Body of pancreas (tissue), 4 donors: ENCODE measurements at regions not wholly inside any gene's neighbourhood (a gene's known extent, or its start where the extent isn't known, plus 50 kb on each side); places are given as distances from the start of the nearest gene placed in this dataset.

Source experiments
- ATAC-seq: fragments of 150-250 bp; one replicate; pipeline ENCODE4 v1.9.1; 2016
- DNase-seq, 4 donors: peaks; one replicate each; pipeline ENCODE4 v3.0.0-alpha.2; 2019
- H3K27ac ChIP-seq, 4 donors: fragments of 200-600 bp; sonication (generic); 1 replicate in 3 of 4; 2 replicates in 1 of 4; pipeline versions ENCODE4 v1.5.1 to v1.6.1; 2016 to 2019; ENCODE audit warnings: mild to moderate bottlenecking in 1 of 4, mixed read lengths in 1 of 4, moderate library complexity in 1 of 4
- H3K27me3 ChIP-seq, 2 donors: fragments of 200-600 bp; sonication (generic); one replicate each; pipeline ENCODE4 v1.6.0; 2016; ENCODE audit warnings: mild to moderate bottlenecking in 1 of 2
- H3K36me3 ChIP-seq, 2 donors: fragments of 200-600 bp; sonication (generic); replicated peaks in 1 of 2; 2 replicates each; pipeline ENCODE4 v1.5.1; 2016; ENCODE audit warnings: low read depth in 2 of 2; ENCODE audit not compliant: insufficient read depth in 1 of 2
- H3K4me1 ChIP-seq: fragments of 200-600 bp; sonication (generic); one replicate; pipeline ENCODE4 v1.6.0; 2016
- H3K4me3 ChIP-seq, 2 donors: fragments of 200-600 bp; sonication (generic); 1 replicate in 1 of 2; 2 replicates in 1 of 2; pipeline ENCODE4 v1.5.1; 2016 to 2019
- H3K9me3 ChIP-seq, 3 donors: fragments of 200-600 bp; sonication (generic); 1 replicate in 2 of 3; 2 replicates in 1 of 3; pipeline ENCODE4 v1.5.1; 2016
- CTCF ChIP-seq, 7 experiments: fragments of 450-650 bp in 4 of 7; fragments of 200-600 bp in 3 of 7; sonication (generic) in 3 of 7; IDR thresholded peaks; one replicate each; pipeline ENCODE4 v1.5.1; 2016 to 2019; ENCODE audit warnings: antibody characterized with exemption in 7 of 7
- POLR2A ChIP-seq, 3 donors: fragments of 450-650 bp; IDR thresholded peaks; one replicate each; pipeline ENCODE4 v1.6.1; 2016; ENCODE audit warnings: antibody characterized with exemption in 3 of 3, mild to moderate bottlenecking in 2 of 3
- WGBS, 2 donors: methylation state at CpG; one replicate each; pipeline ENCODE4 v1.1.5; 2017; 5-methylcytosine and 5-hydroxymethylcytosine counted together
- intact Hi-C: fragments of 100-400 bp; cut with DNase I; formaldehyde crosslinking; loops from one replicate; pipeline ENCODE4 v1.15.1; 2023

DNA sequence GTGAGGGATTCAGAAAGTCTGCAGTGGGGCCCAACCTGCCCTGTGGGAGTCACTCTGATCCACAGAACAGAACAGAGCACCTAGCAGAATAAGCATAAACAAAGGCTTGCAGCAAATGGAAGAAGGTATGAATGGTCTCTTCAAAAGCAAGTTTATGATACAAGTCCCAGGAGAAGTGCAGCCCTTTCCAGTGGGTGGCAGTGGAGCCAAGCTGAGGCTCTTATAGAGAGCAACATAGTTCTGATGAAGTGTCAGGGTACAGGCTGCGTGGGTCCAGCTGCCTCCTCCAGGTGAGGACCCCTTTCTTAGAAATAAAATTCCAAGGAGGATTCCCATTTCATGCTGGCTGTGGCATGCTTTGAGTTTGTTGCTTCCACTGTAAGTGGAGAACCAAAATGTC lies 88.8 kb upstream of the PAK3 start:
- TF ChIP-seq CTCF (IDR thresholded peaks at IDR 0.05) (peak in 3 of 7 experiments; percentile 17 to 36 (median 23)), POLR2A (IDR thresholded peaks at IDR 0.05) (no peak)
- ATAC-seq (no peak), DNase-seq (peak in 3 of 4 donors; percentile 11 to 49 (median 24))
- no peaks in the 10 kb centered on the region for H3K9me3 ChIP-seq
- no peak overlapping the region for H3K4me3 ChIP-seq
- no peaks in the 10 kb centered on the region for H3K4me1 ChIP-seq
- H3K36me3 ChIP-seq = no peaks in the 10 kb centered on the region
- H3K27me3 ChIP-seq = no peaks in the 10 kb centered on the region
- WGBS, 2 donors = 50 to 55% methylated on average over 1 of the region's 1 CpG
- intact Hi-C loops = no loop called here
- H3K27ac ChIP-seq = no peak overlapping the region

GRCh38 chrX:111006116-111006515 lies 89.9 kb upstream of the PAK3 start:
- no peaks in the 10 kb centered on the region for H3K36me3 ChIP-seq
- H3K4me3 ChIP-seq = no peak overlapping the region
- DNase-seq (no peak), ATAC-seq (no peak)
- no peak overlapping the region for H3K27ac ChIP-seq
- intact Hi-C loops = no loop called here
- no peaks in the 10 kb centered on the region for H3K27me3 ChIP-seq
- TF ChIP-seq CTCF (IDR thresholded peaks at IDR 0.05) (no peak), POLR2A (IDR thresholded peaks at IDR 0.05) (no peak)
- H3K9me3 ChIP-seq = no peaks in the 10 kb centered on the region
- no peaks in the 10 kb centered on the region for H3K4me1 ChIP-seq
- WGBS, 2 donors = 71 to 92% methylated on average over 2 of the region's 2 CpGs

DNA sequence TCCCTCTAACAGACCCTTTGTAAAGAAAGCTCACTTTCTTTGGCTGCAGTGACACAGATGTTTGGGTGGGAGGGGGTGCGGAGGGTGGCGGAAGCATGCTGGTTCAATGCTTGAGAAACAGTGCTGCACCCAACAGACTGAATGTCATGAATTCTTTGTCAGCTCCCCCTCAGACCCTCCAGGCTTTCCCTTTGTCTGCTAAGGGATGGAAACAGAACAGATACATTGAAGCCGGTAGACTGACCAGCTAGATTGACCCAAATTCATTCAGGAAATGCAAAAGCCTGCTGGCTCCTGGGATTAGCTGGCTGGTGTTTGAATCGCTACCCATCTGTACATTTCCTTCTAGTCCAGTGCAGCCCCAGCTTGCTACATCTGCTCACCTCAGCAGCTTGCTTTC lies 90.8 kb upstream of the PAK3 start:
- Histone ChIP-seq H3K4me3 (no peak overlapping the region), H3K27me3 (no peaks in the 10 kb centered on the region), H3K36me3 (no peaks in the 10 kb centered on the region), H3K9me3 (no peaks in the 10 kb centered on the region), H3K4me1 (no peaks in the 10 kb centered on the region), H3K27ac (no peak overlapping the region)
- intact Hi-C loops = no loop called here
- no peak for DNase-seq
- ATAC-seq = no peak
- 83 to 100% methylated on average over 3 to 4 of the region's 4 CpGs for WGBS, 2 donors
- TF ChIP-seq CTCF (IDR thresholded peaks at IDR 0.05) = no peak
- no peak for TF ChIP-seq POLR2A (IDR thresholded peaks at IDR 0.05)

DNA sequence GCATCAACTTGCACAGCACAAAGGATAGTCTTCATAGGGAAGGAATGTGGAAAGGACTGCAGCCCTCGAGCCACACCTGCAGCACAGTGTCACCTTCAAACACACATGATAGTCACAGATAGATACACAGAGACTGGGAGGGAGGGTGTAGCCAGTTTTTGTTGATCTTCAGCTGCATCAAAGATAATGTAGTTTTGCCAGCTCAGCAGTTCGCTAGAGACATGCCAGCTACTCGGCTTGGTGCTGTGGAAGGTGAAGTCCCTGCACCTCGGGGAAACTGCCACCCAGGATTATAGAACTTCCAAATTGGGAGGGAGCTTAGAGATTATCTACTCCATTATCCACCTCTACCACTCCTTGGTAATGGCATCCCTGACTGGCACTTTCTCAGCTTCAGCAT lies 92.9 kb upstream of the PAK3 start:
- TF ChIP-seq POLR2A (IDR thresholded peaks at IDR 0.05) (no peak), CTCF (IDR thresholded peaks at IDR 0.05) (no peak)
- ATAC-seq = no peak

GRCh38 chrX:110992611-110993010 lies 103.4 kb upstream of the PAK3 start:
- intact Hi-C loops = no loop called here

More for the DNA sequence above, 92.9 kb upstream of the PAK3 start:
- Histone ChIP-seq H3K4me3 (no peak overlapping the region), H3K4me1 (no peaks in the 10 kb centered on the region), H3K9me3 (no peaks in the 10 kb centered on the region), H3K36me3 (no peaks in the 10 kb centered on the region), H3K27me3 (no peaks in the 10 kb centered on the region), H3K27ac (no peak overlapping the region)
- intact Hi-C loops = no loop called here
- DNase-seq = no peak
- WGBS, 2 donors = 78 to 84% methylated on average over 4 of the region's 4 CpGs

More at GRCh38 chrX:110992611-110993010, 103.4 kb upstream of the PAK3 start:
- DNase-seq (peak; percentile 40 to 61 (median 43)), ATAC-seq (no peak)
- 6 to 12% methylated on average over 5 to 8 of the region's 8 CpGs for WGBS, 2 donors
- Histone ChIP-seq H3K9me3 (no peaks in the 10 kb centered on the region), H3K27me3 (no peaks in the 10 kb centered on the region), H3K36me3 (no peaks in the 10 kb centered on the region), H3K4me3 (no peak overlapping the region), H3K4me1 (no peaks in the 10 kb centered on the region), H3K27ac (no peak overlapping the region)
- TF ChIP-seq POLR2A (IDR thresholded peaks at IDR 0.05) = no peak
- TF ChIP-seq CTCF (IDR thresholded peaks at IDR 0.05) = peak; percentile 25 to 61 (median 44)
